ENCODE measurements at regions not wholly inside any gene's neighbourhood (a gene's known extent, or its start where the extent isn't known, plus 50 kb on each side); places are given as distances from the start of the nearest gene placed in this dataset.

DNA sequence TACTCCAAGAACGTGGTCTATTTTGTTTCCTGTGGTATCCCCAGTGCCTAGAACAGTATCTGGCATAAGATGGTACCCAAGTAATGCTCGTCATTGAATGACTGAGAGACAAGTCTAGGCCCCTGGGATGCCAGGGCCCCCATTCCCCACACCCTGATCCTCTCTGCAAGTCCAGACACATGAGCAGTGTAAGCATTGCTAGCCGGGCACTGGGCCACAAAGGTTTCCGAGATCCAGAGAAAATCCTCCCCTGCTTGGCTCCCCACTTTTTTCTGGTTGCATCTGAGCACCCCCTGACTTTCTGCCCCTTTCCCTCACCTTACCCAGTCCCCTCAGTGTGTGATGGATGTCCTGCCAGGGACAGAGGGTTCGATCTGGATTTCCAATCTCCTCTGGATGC, 160.1 kb upstream of the NECTIN1 start:
- TF ChIP-seq, protein P1, sequence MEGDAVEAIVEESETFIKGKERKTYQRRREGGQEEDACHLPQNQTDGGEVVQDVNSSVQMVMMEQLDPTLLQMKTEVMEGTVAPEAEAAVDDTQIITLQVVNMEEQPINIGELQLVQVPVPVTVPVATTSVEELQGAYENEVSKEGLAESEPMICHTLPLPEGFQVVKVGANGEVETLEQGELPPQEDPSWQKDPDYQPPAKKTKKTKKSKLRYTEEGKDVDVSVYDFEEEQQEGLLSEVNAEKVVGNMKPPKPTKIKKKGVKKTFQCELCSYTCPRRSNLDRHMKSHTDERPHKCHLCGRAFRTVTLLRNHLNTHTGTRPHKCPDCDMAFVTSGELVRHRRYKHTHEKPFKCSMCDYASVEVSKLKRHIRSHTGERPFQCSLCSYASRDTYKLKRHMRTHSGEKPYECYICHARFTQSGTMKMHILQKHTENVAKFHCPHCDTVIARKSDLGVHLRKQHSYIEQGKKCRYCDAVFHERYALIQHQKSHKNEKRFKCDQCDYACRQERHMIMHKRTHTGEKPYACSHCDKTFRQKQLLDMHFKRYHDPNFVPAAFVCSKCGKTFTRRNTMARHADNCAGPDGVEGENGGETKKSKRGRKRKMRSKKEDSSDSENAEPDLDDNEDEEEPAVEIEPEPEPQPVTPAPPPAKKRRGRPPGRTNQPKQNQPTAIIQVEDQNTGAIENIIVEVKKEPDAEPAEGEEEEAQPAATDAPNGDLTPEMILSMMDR (IDR thresholded peaks at IDR 0.05 in 2 of 3, conservative IDR thresholded peaks at IDR 0.05 in 1 of 3; ENCODE audit: insufficient read depth in 2 of 3, low read depth in 1 of 3, low read length in 3 of 3), result no peak
- TF ChIP-seq SRSF9 (IDR thresholded peaks at IDR 0.05; ENCODE audit: borderline replicate concordance, low read depth, low read length) (no peak), SRSF1 (IDR thresholded peaks at IDR 0.05; ENCODE audit: low read depth, low read length) (no peak)
- TF ChIP-seq, protein P2, sequence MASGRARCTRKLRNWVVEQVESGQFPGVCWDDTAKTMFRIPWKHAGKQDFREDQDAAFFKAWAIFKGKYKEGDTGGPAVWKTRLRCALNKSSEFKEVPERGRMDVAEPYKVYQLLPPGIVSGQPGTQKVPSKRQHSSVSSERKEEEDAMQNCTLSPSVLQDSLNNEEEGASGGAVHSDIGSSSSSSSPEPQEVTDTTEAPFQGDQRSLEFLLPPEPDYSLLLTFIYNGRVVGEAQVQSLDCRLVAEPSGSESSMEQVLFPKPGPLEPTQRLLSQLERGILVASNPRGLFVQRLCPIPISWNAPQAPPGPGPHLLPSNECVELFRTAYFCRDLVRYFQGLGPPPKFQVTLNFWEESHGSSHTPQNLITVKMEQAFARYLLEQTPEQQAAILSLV (tag; IDR thresholded peaks at IDR 0.05), result no peak

Data from K562 (cell line).